ENCODE measurements at regions not wholly inside any gene's neighbourhood (a gene's known extent, or its start where the extent isn't known, plus 50 kb on each side); places are given as distances from the start of the nearest gene placed in this dataset.

DNA sequence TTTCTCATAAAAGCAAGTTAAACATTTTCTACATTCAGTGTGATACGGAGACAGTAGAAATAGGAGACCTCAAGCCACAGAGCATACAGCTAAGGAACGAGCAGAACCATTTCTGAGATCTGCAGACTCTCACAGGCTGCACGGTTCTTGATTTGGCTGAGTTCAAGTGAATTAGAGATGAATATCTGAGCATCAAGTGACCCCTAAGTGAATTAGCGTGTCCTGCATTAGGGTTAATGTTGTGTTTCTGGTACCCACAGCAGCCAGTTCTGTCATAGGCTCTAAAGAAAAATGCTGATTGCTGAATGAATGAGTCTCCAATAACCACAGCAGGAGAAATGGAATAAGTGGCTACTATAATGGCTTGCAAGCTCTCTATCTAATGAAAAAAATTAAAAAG, 265.9 kb upstream of the SYT4 start:
- no peak for TF ChIP-seq CTCF (IDR thresholded peaks at IDR 0.05; ENCODE audit: insufficient read depth, low read length, poor library complexity, severe bottlenecking)
- no peaks in the 10 kb centered on the region for H3K27me3 ChIP-seq (ENCODE audit: control insufficient read depth, insufficient read depth, low read length)
- H3K4me3 ChIP-seq (ENCODE audit: low read depth, low read length): no peak overlapping the region
- no peaks in the 10 kb centered on the region for H3K36me3 ChIP-seq (ENCODE audit: control insufficient read depth, insufficient read depth, low read length)
- DNase-seq (ENCODE audit: low read depth): no peak

DNA sequence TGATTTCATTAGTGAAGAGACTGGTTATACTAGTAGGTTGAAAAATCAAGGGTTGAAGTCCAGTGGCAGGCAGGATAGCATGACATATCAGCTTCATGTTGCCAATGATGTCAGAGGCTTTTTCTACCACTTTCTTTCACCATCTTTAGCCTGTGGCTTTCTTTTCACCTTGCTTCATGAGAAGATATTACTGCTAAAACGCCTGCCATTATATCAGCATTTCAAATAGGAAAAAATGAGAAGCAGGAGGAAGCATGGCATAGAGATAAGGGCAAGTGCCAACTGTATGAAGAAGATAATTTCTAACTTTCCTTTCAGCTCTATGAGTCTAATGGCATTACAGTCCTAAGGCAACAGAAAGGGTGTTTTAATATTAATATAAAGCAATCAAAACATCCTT, 270.2 kb upstream of the SYT4 start:
- Histone ChIP-seq H3K27me3 (ENCODE audit: control insufficient read depth, insufficient read depth, low read length) (no peaks in the 10 kb centered on the region), H3K4me3 (ENCODE audit: low read depth, low read length) (no peak overlapping the region), H3K36me3 (ENCODE audit: control insufficient read depth, insufficient read depth, low read length) (no peaks in the 10 kb centered on the region)
- DNase-seq (ENCODE audit: low read depth): no peak
- TF ChIP-seq CTCF (IDR thresholded peaks at IDR 0.05; ENCODE audit: insufficient read depth, low read length, poor library complexity, severe bottlenecking): no peak

- TF ChIP-seq CTCF (IDR thresholded peaks at IDR 0.05; ENCODE audit: insufficient read depth, low read length, poor library complexity, severe bottlenecking): no peak
- Histone ChIP-seq H3K36me3 (ENCODE audit: control insufficient read depth, insufficient read depth, low read length) (no peaks in the 10 kb centered on the region), H3K4me3 (ENCODE audit: low read depth, low read length) (no peak overlapping the region), H3K27me3 (ENCODE audit: control insufficient read depth, insufficient read depth, low read length) (no peaks in the 10 kb centered on the region)
- DNase-seq (ENCODE audit: low read depth): no peak
Measured at GRCh38 chr18:43559507-43559906, 282.2 kb upstream of the SYT4 start.

DNA sequence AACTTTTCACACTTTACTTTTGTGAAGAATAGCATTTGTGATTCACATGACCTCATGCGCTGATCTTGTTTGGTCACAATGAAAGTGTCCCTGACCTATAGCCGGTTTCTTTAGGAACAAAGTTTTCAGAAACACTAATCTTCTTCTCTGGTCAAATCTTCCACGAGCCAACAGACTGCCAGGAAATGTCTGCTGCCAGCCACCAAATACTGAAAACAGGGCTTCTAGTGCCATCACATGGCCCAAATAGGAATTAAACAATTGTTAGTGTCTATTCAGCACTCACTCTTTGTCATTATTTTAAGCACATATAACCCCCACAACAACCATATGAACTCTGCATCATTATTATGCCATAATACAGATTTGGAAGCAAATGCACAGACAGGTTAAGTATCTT, 286.5 kb upstream of the SYT4 start:
- Histone ChIP-seq H3K27me3 (ENCODE audit: control insufficient read depth, insufficient read depth, low read length) (no peaks in the 10 kb centered on the region), H3K4me3 (ENCODE audit: low read depth, low read length) (no peak overlapping the region), H3K36me3 (ENCODE audit: control insufficient read depth, insufficient read depth, low read length) (no peaks in the 10 kb centered on the region)
- peak; percentile 48 for TF ChIP-seq CTCF (IDR thresholded peaks at IDR 0.05; ENCODE audit: insufficient read depth, low read length, poor library complexity, severe bottlenecking)
- no peak for DNase-seq (ENCODE audit: low read depth)

DNA sequence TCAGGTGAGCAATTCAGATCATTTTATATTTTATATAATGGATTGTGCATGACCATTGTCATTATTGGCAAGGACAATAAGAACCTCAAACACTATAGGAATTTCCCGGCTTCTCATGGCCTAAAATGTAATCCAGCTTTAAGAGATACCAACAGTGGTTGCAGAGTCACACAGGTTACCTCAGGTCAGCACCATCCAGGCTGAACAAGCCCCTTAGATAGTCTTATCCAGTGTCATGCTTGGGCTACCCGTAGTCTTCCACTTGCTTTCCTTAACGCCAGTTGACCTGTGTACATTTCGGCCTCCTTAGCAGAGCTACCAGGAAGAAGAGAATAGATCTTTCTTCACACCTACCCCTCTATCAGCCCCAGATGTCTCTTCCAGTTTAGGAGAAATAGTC, 293.3 kb upstream of the SYT4 start:
- Histone ChIP-seq H3K27me3 (ENCODE audit: control insufficient read depth, insufficient read depth, low read length) (no peaks in the 10 kb centered on the region), H3K4me3 (ENCODE audit: low read depth, low read length) (no peak overlapping the region), H3K36me3 (ENCODE audit: control insufficient read depth, insufficient read depth, low read length) (no peaks in the 10 kb centered on the region)
- no peak for TF ChIP-seq CTCF (IDR thresholded peaks at IDR 0.05; ENCODE audit: insufficient read depth, low read length, poor library complexity, severe bottlenecking)
- DNase-seq (ENCODE audit: low read depth): no peak

DNA sequence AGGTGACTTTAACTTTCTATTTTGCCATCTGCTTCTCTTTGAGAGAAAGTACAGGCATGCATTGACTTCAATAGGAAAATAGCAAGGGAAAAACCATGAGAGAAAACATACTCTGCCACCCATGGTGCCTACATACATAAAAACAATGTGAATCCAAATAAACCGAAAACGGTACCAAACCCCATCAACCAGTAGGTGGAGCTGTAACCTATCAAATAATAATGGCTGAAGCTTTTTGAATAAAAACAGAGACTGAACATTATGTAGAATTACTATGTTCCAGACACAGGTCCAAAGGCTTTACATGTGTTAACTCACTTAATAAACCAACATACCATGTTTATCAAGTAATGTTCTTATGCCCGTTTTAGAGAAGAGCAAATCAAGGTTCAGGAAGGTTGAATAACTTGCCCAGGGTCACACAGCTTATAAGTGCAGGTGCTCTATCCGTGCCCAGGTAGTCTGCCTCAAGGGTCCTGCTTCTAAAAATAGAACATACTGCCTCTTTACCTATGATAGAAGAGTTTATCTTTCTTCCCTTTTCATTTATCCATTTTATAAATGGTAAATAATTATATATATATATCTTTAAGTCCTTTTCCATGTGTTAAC, 293.9 kb upstream of the SYT4 start:
- no peak overlapping the region for H3K4me3 ChIP-seq (ENCODE audit: low read depth, low read length)
- TF ChIP-seq CTCF (IDR thresholded peaks at IDR 0.05; ENCODE audit: insufficient read depth, low read length, poor library complexity, severe bottlenecking): peak; percentile 74
- H3K36me3 ChIP-seq (ENCODE audit: control insufficient read depth, insufficient read depth, low read length): no peaks in the 10 kb centered on the region
- H3K27me3 ChIP-seq (ENCODE audit: control insufficient read depth, insufficient read depth, low read length): no peaks in the 10 kb centered on the region
- no peak for DNase-seq (ENCODE audit: low read depth)

All from kidney epithelial cell (primary cell).